ES-I3 (cell line): ENCODE measurements at regions not wholly inside any gene's neighbourhood (a gene's known extent, or its start where the extent isn't known, plus 50 kb on each side); places are given as distances from the start of the nearest gene placed in this dataset.

ENCODE experiments used
- H3K36me3 ChIP-seq: 2 replicates; pipeline ENCODE4 v1.6.1; 2013; ENCODE audit warnings: mild to moderate bottlenecking, low read length, control low read depth, moderate library complexity; ENCODE audit not compliant: insufficient read depth
- H3K4me1 ChIP-seq: 2 replicates; pipeline ENCODE4 v1.6.1; 2013; ENCODE audit warnings: mild to moderate bottlenecking, control low read depth, low read length; ENCODE audit not compliant: insufficient read depth
- H3K9ac ChIP-seq: 2 replicates; pipeline ENCODE4 v1.6.1; 2013; ENCODE audit warnings: low read depth, mild to moderate bottlenecking, low read length, moderate library complexity
- H3K9me3 ChIP-seq: 2 replicates; pipeline ENCODE4 v1.6.1; 2013; ENCODE audit warnings: mild to moderate bottlenecking, low read length, moderate library complexity; ENCODE audit not compliant: control insufficient read depth, insufficient read depth

DNA sequence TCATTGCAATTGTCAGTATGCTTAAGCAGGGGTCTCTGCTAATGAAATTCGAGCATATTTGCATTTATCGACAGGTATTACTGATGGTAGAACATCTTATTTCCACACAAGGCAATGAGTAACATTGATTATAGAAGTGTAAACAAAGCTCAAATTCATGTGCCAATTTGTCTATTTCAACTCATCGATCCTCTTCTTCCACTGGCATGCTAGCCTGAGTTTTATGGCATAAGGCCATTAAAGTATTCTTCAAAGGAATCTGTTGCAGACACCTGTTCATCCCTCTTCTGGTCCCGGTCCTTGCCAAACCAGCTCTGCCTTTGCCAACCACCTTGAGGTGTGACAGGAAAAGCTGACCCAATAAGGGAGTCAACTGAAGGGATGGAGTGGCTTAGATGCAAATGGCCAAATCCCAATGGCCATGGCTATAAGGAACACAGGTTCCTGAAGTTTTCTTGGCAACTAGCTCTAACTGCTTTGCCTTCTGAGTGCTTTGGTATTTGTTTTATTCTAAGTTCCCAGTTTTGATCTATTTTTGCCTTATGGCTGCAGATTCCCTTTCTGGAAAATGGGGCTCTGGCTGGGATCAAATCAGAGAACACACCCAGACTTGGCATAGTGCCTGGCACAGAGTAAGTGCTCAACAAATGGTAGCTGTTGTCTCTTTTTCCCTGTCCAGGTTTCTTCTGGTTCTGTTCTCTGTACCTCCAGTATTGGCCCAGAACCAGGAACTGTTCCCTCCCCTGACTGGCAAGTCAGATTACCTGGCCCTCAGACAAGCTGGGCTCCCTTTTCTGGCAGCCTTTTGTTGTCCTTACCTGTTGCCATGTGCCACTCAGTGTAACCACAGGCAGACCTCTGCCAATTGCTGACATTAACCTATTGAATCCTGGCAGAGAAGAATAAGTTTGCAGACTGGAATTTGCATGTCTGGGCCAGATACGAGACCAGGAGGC lies 63.1 kb downstream of the RTL9 start:
- H3K9me3 ChIP-seq = no peaks in the 10 kb centered on the region
- peaks cover 18% of the 10 kb centered on the region for H3K4me1 ChIP-seq
- no peak overlapping the region for H3K9ac ChIP-seq
- no peaks in the 10 kb centered on the region for H3K36me3 ChIP-seq

DNA sequence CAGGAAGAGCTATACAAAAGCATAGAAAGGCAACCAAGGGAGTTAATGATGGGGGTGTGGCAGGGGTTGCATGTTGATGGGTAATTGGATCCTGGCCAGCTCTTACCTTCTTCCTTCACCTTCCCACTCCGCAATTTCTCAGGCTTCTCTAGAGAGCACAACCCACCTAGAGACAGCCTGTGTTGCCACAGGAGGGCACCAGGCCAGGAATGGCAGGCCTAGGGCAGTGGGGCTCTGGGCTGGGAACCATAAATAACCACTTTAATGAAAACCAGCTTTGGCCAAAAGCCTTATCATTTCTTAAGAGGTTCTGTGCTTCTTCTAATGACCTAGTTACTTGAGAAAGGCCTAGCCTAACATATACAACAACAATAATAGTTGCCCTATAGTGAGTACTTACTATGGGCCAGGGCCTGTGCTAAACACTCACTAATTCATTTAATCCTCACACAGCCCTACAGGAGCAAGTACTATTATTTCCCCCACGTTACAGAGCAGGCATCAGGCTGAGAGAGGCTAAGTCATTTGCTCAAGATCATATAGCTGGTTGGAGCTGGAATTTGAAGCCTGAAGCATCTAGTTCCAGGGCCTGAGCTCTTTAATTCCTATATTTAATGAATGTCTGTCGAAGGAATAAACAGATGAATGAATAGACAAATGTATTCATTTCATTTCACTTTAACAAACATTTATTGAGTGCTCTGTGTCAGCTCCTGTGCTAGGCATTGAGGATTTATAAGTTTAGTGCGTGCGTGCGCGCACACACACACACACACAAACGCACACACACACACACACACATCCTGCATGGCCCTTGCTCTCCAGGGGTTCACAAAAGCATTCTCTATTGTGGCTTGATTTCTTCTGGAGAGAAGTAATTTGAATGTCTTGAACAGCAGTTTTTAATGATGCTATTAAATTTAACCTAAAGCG lies 66.8 kb downstream of the RTL9 start:
- Histone ChIP-seq H3K9me3 (no peaks in the 10 kb centered on the region), H3K9ac (no peak overlapping the region), H3K36me3 (no peaks in the 10 kb centered on the region), H3K4me1 (peaks cover 9% of the 10 kb centered on the region)

DNA sequence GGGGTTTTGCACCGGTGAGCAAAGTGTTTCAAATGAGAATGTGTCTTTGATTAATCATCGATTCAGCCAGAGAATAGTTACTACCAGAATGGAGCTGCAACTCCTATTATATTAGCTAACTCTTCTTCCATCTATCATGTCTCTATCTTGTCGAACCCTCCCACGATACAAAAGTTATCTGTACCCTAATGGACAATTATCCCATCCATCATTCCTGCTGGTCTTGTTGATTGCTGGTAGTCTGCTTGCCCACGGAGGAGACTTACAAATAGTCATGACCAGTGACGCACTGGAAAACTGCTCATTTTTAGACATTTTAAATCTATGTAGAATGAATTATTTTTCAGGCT lies 67.5 kb downstream of the RTL9 start:
- Histone ChIP-seq H3K4me1 (peaks cover 9% of the 10 kb centered on the region), H3K9ac (no peak overlapping the region)

DNA sequence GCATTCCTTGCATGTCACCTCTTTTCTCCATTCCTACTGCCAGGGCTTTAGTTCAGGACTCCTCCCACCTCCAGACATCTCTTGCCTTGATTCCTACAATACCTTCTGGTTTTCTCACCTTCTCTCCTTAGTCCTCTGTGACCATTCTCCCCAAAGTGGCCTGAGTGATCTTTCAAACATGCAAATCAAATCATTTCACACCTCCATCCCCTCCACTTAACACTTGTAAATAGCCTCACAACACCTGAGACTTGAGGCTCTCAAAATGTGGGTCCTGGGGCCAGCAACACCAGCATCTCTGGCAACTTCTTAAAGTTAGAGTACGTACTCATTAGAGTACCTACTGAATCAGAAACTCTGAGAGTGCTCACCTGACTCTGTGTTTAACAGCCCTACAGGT lies 68.4 kb downstream of the RTL9 start:
- Histone ChIP-seq H3K9ac (no peak overlapping the region), H3K36me3 (no peaks in the 10 kb centered on the region)

More for the DNA sequence above, 67.5 kb downstream of the RTL9 start:
- no peaks in the 10 kb centered on the region for H3K9me3 ChIP-seq
- no peaks in the 10 kb centered on the region for H3K36me3 ChIP-seq

DNA sequence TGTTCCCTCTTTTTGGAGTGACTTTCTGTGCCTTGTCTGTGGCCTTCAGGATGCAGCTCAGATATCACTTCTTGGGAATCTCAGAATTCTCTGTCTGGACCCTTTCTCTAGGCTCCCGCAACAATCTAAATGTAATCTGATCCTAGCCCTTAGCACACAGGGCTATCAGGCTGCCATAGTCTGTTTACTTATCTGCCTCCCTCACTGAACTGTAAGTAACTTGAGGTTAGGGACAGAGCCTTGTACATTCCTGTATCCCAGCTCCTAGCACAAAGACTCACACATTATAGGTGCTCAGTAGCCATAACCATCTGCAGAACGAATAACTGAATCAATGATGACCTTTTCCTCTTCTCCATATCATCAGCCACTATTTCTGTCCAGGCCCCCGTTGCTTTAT lies 69.5 kb downstream of the RTL9 start:
- Histone ChIP-seq H3K9me3 (no peaks in the 10 kb centered on the region), H3K36me3 (no peaks in the 10 kb centered on the region), H3K4me1 (peaks cover 9% of the 10 kb centered on the region), H3K9ac (no peak overlapping the region)

More for the DNA sequence above, 68.4 kb downstream of the RTL9 start:
- H3K4me1 ChIP-seq = peaks cover 9% of the 10 kb centered on the region
- H3K9me3 ChIP-seq = no peaks in the 10 kb centered on the region

DNA sequence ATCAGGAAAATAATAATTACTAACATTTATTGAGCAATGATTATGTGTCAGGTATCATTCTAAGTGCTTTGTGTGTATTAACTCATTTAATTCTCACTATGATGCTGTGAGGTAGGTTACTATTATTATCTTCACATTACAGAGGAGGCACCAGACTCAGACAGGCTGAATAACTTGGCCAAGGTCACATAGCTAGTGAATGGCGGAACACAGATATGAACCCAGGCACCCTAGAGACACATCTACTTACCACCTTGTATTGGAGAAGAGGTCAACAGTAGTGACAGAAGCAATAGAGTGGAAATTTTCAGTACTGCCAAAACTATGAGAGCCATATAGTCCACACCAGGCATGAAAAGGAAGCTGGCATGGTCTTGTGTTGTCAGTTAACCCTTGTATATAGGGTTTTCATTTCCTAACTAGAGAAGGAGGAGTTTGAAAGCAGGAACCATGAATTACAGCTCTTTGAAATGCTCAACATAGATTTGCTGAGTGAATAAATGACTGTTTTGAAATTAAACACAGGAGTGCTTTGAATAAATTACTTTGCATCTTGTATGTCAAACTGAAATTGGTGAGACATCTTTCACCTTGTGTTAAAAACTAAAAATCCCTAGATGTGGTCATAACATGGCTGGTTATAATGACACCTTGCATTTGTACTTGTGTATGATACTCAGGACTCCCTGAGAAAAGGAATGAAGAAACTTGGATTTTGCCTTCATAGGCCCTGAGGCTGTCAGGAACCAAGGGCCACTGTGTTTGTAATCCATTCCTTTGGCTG lies 71.8 kb downstream of the RTL9 start:
- H3K9ac ChIP-seq = no peak overlapping the region
- no peaks in the 10 kb centered on the region for H3K9me3 ChIP-seq
- H3K36me3 ChIP-seq = no peaks in the 10 kb centered on the region
- H3K4me1 ChIP-seq = peaks cover under 1% of the 10 kb centered on the region

DNA sequence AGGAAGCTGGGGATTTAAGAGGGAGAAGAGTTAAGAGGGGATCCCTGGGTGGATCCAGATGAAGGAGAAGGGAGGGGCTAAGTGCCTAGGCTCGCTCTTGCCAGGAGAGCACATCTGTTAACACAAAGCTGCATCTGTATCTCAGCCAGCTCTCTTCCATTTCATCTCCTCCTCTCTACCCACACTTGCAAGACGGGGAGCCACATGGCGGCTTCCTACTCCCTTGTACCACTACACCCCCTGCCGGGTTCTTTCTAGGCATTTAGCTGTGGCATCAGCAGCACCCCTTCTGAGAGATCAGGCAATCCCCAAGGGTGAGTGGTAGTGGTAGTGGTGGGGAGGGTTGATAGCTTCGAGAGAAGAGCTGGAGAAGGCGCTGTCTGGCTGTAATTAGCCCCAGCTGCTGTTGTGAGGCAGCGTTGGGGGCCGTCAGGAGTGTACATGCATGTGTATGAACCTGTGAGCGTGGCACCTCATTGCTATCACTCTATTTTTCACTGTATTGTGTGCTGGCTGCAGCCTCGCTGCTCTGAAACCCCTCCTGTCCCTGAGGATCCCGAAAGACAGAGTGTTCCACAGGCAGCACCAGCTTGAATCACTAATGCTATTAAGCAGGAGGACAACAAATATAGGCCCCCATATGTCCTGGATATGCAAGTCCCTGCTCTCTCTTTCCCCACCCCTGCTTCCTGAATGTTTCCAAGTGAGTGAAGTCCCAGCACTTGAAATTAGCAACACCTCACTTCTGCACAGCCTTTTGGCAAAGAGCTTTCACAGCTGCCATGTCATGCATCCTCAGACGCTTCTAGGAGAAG lies 73.7 kb downstream of the RTL9 start:
- Histone ChIP-seq H3K4me1 (peaks cover 16% of the 10 kb centered on the region), H3K36me3 (no peaks in the 10 kb centered on the region), H3K9me3 (no peaks in the 10 kb centered on the region), H3K9ac (no peak overlapping the region)

DNA sequence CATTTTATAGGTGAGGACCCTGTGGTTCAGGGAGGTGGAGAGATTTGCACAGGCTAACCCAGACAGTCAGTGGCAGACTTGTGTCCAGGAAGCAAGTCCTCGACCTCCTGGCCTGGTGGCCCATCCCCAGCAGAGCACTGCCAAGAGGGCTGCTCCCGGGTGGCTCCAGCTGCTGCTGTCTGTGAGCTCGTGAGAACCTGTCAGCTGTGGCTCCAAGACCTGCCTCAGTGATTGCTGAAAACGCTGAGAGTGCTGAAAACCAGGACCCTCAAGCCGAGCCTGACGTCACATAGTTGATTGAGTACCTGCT lies 74.2 kb downstream of the RTL9 start:
- Histone ChIP-seq H3K9me3 (no peaks in the 10 kb centered on the region), H3K9ac (no peak overlapping the region), H3K4me1 (peaks cover 19% of the 10 kb centered on the region), H3K36me3 (no peaks in the 10 kb centered on the region)

DNA sequence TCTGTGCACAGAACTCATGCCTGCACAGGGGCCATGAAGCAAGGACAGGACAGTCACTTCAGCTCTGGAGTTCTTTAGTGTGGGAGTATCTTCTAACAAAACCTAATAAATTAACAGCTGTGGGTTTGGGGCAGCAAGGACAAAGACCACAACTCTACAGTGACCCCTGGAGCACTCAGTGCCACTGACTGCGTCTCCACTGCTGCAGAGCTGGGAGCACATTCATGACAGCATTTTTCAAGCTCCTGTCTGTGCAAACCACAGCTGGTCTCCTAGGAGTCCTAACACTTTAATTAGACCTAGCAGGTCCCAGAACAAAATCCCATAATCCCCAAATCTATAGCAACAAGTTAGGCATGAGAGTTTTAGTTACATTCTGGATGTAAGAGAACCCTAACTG lies 76.5 kb downstream of the RTL9 start:
- no peaks in the 10 kb centered on the region for H3K36me3 ChIP-seq
- peaks cover 32% of the 10 kb centered on the region for H3K4me1 ChIP-seq
- H3K9ac ChIP-seq = no peak overlapping the region
- no peaks in the 10 kb centered on the region for H3K9me3 ChIP-seq

DNA sequence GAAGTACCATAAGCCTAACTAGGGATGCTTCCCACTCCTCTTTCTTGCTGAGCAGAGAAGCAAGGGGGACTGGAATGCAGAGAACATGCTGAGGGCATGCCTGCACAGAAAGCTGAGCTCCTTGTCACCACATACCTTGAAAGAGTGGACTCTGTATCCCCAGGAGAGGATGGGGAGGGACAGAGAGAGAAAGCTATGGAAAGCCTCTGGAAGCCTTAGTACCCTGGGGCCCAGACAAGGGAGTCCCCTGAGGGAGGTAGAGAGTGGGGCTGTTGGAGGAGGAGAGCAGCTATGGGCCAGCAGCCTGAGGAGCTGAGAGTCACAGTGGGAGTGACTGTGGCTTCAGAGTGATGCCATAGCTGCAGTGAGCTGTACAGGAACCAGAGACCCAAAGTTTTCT lies 77.9 kb downstream of the RTL9 start:
- Histone ChIP-seq H3K9ac (no peak overlapping the region), H3K36me3 (no peaks in the 10 kb centered on the region), H3K9me3 (no peaks in the 10 kb centered on the region), H3K4me1 (peaks cover 32% of the 10 kb centered on the region)

DNA sequence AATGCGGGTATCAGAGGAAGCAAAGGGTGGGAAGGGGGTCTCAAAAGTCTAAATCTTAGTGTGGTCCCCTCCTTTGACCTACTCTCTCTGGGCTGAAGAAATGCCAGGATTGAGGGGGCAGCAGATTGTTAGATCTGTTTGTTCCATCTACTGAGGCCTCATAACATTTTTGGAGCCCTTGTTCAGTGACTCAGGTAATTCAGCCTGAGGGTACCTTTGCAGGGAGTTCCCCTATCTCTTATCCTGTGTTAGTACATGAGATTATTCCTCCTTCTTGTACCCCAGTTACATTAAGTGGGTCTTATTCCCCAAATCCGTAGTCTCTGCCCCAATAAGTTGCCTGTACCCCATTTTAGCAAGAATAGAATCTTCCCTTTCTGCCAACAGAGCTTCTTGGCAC lies 79.0 kb downstream of the RTL9 start:
- H3K4me1 ChIP-seq = peaks cover 35% of the 10 kb centered on the region
- no peak overlapping the region for H3K9ac ChIP-seq
- no peaks in the 10 kb centered on the region for H3K9me3 ChIP-seq

DNA sequence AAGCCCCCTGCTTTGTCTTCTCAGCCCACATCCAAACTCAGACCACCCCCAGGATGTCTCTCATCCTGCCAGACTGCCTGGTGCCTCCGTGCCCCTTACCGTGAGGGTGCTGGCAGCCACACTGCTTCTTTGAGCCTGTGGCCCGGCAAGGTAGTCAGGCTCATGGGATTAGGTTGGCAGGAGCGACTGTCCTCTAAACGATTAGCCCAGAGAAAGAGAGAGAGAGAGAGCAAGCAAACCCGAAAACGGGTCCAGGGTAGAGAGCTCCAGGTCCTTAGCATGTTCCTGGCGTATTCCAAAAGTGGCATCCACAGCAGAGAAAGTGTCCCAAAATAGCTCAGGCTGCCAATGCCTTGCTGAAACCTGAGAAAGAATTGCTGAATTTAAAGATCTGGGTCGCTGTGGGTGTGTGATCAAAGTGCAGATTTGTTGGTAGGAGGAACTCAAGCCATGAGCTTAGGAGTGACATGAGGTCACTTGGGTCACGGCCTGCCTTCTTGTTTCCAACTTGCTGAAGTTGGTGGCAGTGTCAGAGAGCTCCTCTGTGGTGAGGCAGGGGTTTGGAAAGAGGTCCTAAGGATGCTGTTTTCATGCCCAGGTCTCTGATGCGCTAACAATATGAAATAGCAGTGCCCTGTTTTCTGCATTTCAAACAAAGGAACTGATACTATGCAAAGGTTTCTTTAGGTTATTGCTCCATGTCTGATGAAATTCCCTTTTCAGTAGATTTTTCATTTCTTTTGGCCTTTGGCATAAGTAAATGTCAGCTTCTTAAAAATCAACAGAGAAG lies 81.6 kb downstream of the RTL9 start:
- Histone ChIP-seq H3K4me1 (peaks cover 39% of the 10 kb centered on the region), H3K9ac (no peak overlapping the region), H3K36me3 (no peaks in the 10 kb centered on the region), H3K9me3 (no peaks in the 10 kb centered on the region)

More for the DNA sequence above, 79.0 kb downstream of the RTL9 start:
- no peaks in the 10 kb centered on the region for H3K36me3 ChIP-seq

DNA sequence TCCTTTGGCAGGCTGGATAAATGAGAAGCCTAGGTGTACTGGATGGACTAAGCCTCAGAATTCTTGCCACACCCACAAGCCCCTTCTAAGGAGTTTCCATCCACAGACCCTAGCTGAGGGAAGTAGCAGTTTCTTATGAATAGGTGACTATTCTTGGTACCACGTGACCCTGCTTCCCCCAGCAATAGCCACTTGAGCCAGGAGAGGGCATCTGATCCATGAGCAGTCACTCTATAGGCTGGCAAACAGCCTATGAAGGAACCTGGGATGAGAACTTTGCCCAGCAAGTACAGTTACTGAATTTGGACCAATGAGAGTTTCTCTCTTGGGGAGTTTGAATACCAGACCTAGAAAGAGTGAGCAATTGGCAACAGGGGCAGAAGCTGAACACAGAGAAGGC lies 84.0 kb downstream of the RTL9 start:
- peaks cover 29% of the 10 kb centered on the region for H3K4me1 ChIP-seq
- no peak overlapping the region for H3K9ac ChIP-seq
- H3K9me3 ChIP-seq = no peaks in the 10 kb centered on the region
- no peaks in the 10 kb centered on the region for H3K36me3 ChIP-seq
